GM12873 (cell line): ENCODE measurements at regions not wholly inside any gene's neighbourhood (a gene's known extent, or its start where the extent isn't known, plus 50 kb on each side); places are given as distances from the start of the nearest gene placed in this dataset.

Experiments
- TF ChIP-seq, protein P1 (sequence below): IDR thresholded peaks from 2 replicates; pipeline ENCODE4 v1.5.1; 2012; ENCODE audit warnings: low read depth, mild to moderate bottlenecking, moderate library complexity, low read length, control low read depth; ENCODE audit not compliant: insufficient read depth; ENCODE audit errors: missing control alignments

DNA sequence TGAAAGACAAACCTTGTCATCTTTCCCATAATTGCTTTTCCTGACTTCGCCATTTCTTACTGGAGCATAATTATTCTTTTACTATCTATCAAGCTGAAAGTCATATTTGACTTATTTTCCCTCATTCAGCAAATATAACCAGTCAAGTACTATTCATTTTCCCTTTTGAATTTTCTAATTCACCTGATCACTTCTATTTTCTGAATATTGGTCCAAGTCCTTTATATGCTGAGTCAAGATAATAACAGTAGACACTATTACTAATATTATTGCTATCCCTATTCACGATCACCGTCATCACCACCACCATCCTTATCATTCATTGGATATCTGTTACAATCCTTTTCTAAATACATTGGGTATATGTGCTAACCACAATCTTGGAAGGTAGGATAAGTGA is 728.0 kb downstream of the NOVA1 start:
- TF ChIP-seq, protein P1, sequence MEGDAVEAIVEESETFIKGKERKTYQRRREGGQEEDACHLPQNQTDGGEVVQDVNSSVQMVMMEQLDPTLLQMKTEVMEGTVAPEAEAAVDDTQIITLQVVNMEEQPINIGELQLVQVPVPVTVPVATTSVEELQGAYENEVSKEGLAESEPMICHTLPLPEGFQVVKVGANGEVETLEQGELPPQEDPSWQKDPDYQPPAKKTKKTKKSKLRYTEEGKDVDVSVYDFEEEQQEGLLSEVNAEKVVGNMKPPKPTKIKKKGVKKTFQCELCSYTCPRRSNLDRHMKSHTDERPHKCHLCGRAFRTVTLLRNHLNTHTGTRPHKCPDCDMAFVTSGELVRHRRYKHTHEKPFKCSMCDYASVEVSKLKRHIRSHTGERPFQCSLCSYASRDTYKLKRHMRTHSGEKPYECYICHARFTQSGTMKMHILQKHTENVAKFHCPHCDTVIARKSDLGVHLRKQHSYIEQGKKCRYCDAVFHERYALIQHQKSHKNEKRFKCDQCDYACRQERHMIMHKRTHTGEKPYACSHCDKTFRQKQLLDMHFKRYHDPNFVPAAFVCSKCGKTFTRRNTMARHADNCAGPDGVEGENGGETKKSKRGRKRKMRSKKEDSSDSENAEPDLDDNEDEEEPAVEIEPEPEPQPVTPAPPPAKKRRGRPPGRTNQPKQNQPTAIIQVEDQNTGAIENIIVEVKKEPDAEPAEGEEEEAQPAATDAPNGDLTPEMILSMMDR = no peak

DNA sequence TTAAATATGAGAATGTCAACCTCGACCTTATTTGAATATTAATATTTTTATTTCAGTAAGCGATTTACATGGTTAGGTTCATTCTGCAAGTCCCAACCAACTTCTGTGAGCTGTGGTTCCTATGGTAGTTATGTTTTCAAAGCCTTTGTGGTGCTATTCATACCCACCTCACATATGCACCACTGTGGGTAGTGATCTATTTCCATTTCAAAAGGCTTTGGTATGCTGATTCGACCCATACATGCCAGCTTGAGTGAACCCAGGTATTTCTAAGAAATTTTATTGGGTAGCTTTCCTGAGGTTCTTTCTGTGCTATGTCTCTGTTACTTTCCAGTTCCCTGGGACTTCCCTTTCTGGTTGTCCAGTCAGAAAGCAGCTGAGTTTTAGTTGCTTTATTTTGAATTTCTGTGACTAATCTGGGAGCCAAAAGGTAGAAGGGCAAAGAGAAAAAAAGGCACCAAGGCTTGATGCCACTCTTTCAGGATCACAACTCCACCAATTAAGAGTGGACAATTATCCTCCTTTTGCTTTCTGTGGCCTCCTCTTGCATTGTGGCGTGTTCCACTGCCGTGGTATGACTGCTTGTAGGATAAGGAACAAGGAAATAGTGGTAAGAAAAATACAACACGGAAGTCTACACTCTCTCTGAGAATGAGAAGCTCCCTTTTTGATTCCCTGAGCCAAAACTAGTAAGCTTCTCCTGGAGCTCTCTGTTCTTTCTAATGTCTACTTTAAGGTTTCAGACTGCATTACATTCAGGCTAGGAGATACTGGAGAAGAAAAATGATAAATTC is 729.1 kb downstream of the NOVA1 start:
- TF ChIP-seq, protein P1 = no peak

DNA sequence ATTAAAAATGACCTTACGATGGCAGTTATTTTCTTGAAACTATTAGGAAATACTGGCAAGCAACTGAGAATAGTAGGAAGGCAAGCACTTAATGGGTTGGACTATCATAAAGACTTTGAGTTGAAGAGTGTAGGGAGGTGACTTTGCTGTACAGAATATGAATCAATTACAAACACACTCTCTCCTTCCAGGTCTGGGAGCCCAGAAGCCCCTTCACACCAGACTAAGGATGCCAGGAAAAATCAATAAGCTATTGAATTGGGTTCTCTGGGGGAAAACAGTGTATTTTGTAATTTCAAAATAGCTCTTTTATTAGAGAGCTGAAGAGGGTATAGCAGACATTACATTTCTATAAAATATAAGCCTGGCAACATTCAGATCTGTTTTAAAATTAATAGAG is 736.4 kb downstream of the NOVA1 start:
- TF ChIP-seq, protein P1 = no peak

DNA sequence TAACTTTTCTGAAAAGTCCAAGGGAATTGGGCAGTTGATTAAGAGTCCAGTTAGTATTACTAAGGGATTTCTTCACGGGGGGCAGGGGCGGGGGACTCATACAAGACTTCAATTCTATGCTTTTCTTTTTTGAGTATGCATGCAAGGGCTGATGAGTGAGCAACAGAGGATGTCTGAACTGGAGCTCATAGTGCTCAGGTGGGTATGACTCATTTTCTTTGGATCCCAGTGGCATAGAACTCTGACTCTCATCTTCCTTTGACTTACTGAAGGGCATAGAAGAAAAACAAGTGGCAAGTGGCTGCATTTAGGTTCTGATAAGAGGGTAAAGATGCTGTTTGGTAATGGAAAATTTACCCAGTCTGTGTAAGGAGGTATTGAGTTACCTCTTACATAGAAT is 749.2 kb downstream of the NOVA1 start:
- TF ChIP-seq, protein P1 = no peak

DNA sequence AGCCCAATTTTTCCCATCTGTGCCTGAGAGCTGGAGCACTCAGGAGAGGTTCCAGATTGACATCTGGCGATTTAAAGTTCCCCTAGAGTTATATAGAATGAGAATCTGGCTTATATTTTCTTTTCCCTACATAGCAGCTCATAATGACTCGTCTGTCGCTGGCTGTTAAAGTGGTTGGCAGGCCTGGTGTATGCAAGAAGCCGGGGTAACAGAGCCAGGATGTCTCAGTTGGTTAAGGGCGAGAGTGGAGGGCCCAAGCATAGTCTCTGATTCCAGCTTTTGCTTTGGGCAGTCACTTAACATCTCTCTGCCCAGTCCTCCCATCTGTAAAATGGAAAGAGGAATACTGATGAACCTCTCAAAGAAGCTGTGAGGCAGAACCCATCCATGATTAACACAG is 751.6 kb downstream of the NOVA1 start:
- TF ChIP-seq, protein P1 = no peak

DNA sequence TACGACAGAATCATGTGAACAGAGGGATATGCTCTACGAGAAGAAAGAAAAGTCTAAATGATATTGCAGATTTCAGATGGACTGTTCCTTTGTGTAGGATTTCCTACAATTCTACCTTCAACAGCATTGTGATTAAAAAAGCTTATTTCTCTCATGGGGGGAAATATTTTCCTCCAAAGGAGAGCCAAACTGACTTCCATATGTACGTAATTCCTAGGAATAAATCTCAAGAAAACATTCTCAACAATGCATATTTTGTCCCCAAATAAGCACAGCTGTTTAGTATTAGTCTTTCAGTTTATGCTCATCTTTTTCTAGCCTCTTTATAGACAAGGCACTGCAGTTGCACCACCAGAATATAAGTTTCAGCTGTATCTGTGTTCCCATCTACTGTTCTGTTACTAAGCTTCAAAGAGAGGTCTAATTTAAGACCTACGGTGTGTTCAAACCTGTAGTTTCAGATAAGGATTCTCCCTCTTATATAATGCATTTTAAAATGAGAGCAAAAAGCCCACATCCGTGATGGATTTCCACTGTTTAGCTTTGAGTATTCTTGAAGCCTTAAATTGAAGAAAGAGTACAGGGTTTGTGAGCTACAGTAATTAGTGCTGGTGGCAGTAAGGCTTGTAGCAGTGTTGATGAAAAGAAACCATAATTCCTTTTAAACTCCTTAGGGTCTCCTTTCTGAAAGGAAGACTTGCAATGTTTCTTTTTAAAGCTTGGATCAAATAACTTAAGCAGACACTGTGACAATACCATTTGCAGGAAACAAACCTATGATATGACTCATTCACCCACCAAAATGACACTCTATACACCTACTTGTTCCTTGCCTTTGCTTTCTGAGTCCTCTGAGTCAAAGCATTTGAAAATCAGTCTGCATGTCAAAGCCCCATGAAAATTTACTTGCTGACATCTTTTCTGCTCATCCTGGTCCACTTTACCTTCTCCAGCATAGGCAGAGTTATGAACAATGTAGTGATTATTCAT is 754.1 kb downstream of the NOVA1 start:
- TF ChIP-seq, protein P1 = no peak

DNA sequence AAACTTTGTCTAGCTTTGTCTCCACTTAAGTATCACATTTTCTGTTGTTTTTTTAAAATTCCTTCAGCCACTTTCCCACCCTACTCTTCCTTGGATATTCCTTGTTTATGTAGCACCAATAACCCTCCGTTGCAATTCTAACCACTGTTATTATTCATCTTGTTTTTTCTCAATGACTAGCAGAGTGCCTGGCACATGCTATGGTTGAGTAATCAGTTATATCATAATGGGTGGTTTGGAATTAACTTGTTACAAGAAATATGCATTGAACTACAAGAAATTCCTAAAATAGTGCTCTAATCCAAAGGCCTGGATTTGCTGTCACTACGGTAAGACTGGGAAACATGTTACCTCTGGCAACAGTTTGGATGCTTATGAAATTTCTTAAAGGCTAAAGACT is 756.6 kb downstream of the NOVA1 start:
- TF ChIP-seq, protein P1 = no peak
